B cell (primary cell): ENCODE measurements at regions not wholly inside any gene's neighbourhood (a gene's known extent, or its start where the extent isn't known, plus 50 kb on each side); places are given as distances from the start of the nearest gene placed in this dataset.

Experiments used
- ATAC-seq: fragments of 200-7000 bp; cut with Tn5 transposase; one replicate; pipeline ENCODE4 v1.10.0; 2021; ENCODE audit warnings: low read depth, mild to moderate bottlenecking, moderate number of reproducible peaks, moderate library complexity
- CTCF ChIA-PET: fragments of 350-600 bp; sonication (Branson Sonifier 250); formaldehyde crosslinking; loops from one replicate; lab custom pipeline; 2021; ENCODE audit warnings: antibody characterized with exemption, inconsistent platforms; lab: Charles Lee
- POLR2A ChIA-PET: fragments of 350-600 bp; sonication (Branson Sonifier 250); formaldehyde crosslinking; loops from one replicate; lab custom pipeline; 2021; ENCODE audit warnings: antibody characterized with exemption; lab: Charles Lee
- DNase-seq: peaks from one replicate; pipeline ENCODE4 v3.0.0; 2013
- H2AFZ ChIP-seq: 2 replicates; pipeline ENCODE4 v1.6.1; 2012; ENCODE audit warnings: mild to moderate bottlenecking, low read depth, low read length; ENCODE audit not compliant: insufficient read depth, poor library complexity, severe bottlenecking
- H3K27ac ChIP-seq, 2 donors: 1 replicate in 1 of 2; 2 replicates in 1 of 2; pipeline ENCODE4 v1.5.1; 2012 to 2013; ENCODE audit warnings: low read length in 2 of 2, mild to moderate bottlenecking in 2 of 2, moderate library complexity in 1 of 2
- H3K27me3 ChIP-seq, 4 experiments: fragments of 200-600 bp in 1 of 4; sonication (generic) in 1 of 4; replicated peaks in 1 of 4; 1 replicate in 2 of 4; 2 replicates in 2 of 4; pipeline versions ENCODE4 v1.6.1 to v1.7.0; 2013 to 2016; ENCODE audit warnings: low read length in 3 of 4, mild to moderate bottlenecking in 2 of 4, mixed read lengths in 1 of 4, moderate library complexity in 1 of 4; ENCODE audit not compliant: insufficient read depth in 4 of 4, control insufficient read depth in 3 of 4; ENCODE audit errors: control extremely low read depth in 1 of 4
- H3K36me3 ChIP-seq, 2 experiments: replicated peaks in 1 of 2; 1 replicate in 1 of 2; 2 replicates in 1 of 2; pipeline versions ENCODE4 v1.6.1 to v1.7.1; 2013; ENCODE audit warnings: low read length in 1 of 2; ENCODE audit not compliant: insufficient read depth in 2 of 2, control insufficient read depth in 1 of 2; ENCODE audit errors: control extremely low read depth in 1 of 2, extremely low read depth in 1 of 2
- H3K4me1 ChIP-seq, 2 donors: fragments of 200-600 bp in 1 of 2; sonication (generic) in 1 of 2; 1 replicate in 1 of 2; 2 replicates in 1 of 2; pipeline versions ENCODE4 v1.5.1 to v1.6.1; 2013 to 2017; ENCODE audit warnings: low read length in 2 of 2; ENCODE audit not compliant: control insufficient read depth in 2 of 2, insufficient read depth in 2 of 2
- H3K4me2 ChIP-seq: replicated peaks from 2 replicates; pipeline ENCODE3; 2012; ENCODE audit warnings: mild to moderate bottlenecking, low read depth, low read length; ENCODE audit not compliant: poor library complexity, severe bottlenecking
- H3K4me3 ChIP-seq, 5 experiments: fragments of 200-600 bp in 1 of 5; sonication (generic) in 1 of 5; 1 replicate in 3 of 5; 2 replicates in 2 of 5; pipeline versions ENCODE4 v1.5.1 to v1.7.0; 2011 to 2016; ENCODE audit warnings: low read length in 4 of 5, mild to moderate bottlenecking in 4 of 5, low read depth in 2 of 5, control low read depth in 1 of 5, moderate library complexity in 1 of 5; ENCODE audit not compliant: insufficient read depth in 1 of 5; ENCODE audit errors: control extremely low read depth in 1 of 5, extremely low read depth in 1 of 5
- H3K79me2 ChIP-seq: fragments of 200-600 bp; sonication (generic); one replicate; pipeline ENCODE4 v1.6.0; 2016; ENCODE audit warnings: low read length; ENCODE audit not compliant: control insufficient read depth, insufficient read depth
- H3K9ac ChIP-seq: fragments of 200-600 bp; sonication (generic); 2 replicates; pipeline ENCODE4 v1.6.1; 2017; ENCODE audit warnings: mild to moderate bottlenecking, low read length, moderate library complexity
- H3K9me3 ChIP-seq, 3 donors: one replicate each; pipeline versions ENCODE4 v1.6.1 to v1.7.1; 2013; ENCODE audit warnings: low read length in 2 of 3; ENCODE audit not compliant: control insufficient read depth in 2 of 3, insufficient read depth in 1 of 3; ENCODE audit errors: control extremely low read depth in 1 of 3
- H4K20me1 ChIP-seq: 2 replicates; pipeline ENCODE4 v1.6.0; 2012; ENCODE audit warnings: mild to moderate bottlenecking, low read length; ENCODE audit not compliant: insufficient read depth, control insufficient read depth, poor library complexity, severe bottlenecking
- H3K27ac Mint-ChIP-seq: one replicate; pipeline ENCODE4 v1.8.0; 2021; ENCODE audit warnings: mixed read lengths
- H3K27me3 Mint-ChIP-seq: one replicate; pipeline ENCODE4 v1.8.0; 2021; ENCODE audit warnings: mixed read lengths
- H3K4me1 Mint-ChIP-seq: one replicate; pipeline ENCODE4 v1.8.0; 2021; ENCODE audit warnings: mixed read lengths
- H3K4me3 Mint-ChIP-seq: one replicate; pipeline ENCODE4 v1.8.0; 2021; ENCODE audit warnings: mixed read lengths
- H3K9me3 Mint-ChIP-seq: one replicate; pipeline ENCODE4 v1.8.0; 2022; ENCODE audit warnings: mixed read lengths; ENCODE audit not compliant: insufficient read depth
- EZH2 ChIP-seq: IDR thresholded peaks from 2 replicates; pipeline ENCODE4 v1.6.1; 2012; ENCODE audit warnings: borderline replicate concordance, low read depth, mild to moderate bottlenecking, moderate library complexity, low read length; ENCODE audit not compliant: insufficient read depth, poor library complexity, severe bottlenecking
- WGBS: methylation state at CpG from one replicate; pipeline ENCODE4 v1.1.5; 2013; ENCODE audit warnings: missing lambda C conversion rate; ENCODE audit not compliant: insufficient coverage; 5-methylcytosine and 5-hydroxymethylcytosine counted together
- intact Hi-C: fragments of 100-400 bp; cut with micrococcal nuclease; formaldehyde crosslinking; loops from one replicate; pipeline ENCODE4 v1.10.0; 2022
- TF ChIP-seq, protein P1 (sequence below): fragments of 200-600 bp; IDR thresholded peaks from one replicate; pipeline ENCODE4 v1.8.0; 2022; ENCODE audit warnings: antibody characterized with exemption, mild to moderate bottlenecking

DNA sequence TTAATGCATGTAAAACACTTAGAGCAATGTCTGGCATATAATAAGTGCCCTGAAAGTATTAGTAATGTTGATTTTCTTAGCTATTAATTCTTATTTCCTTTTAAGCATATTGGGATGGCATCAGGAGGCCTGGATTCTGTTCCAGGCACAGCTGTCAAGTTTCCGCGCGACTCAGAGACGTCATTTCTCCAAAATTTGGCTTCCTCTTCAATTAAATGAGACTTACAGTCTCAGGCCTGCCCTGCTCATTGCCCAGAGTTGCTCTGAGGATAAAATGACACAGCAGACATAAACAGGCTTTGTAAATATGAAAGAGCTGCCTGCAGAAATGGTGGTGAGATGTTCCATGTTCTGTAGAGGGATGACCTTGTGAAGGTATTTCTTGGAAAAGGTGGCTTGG, 159.8 kb upstream of the GLRA1 start:
- H3K36me3 ChIP-seq = no peaks in the 10 kb centered on the region
- H4K20me1 ChIP-seq = no peaks in the 10 kb centered on the region
- CTCF ChIA-PET = interaction anchor here (0.8 kb wide), 1 partner anchor 8 kb away, joined by 3 read pairs; no protein-coding TSS in a partner anchor
- POLR2A ChIA-PET = no interaction called here
- H3K4me3 ChIP-seq = no peak overlapping the region
- no peak overlapping the region for H3K27ac ChIP-seq
- DNase-seq (no peak), ATAC-seq (no peak)
- Mint-ChIP-seq H3K27ac (no peak overlapping the region), H3K4me1 (no peaks in the 10 kb centered on the region), H3K4me3 (no peak overlapping the region), H3K27me3 (peaks cover 8% of the 10 kb centered on the region), H3K9me3 (no peaks in the 10 kb centered on the region)
- H3K9ac ChIP-seq = no peak overlapping the region
- H3K79me2 ChIP-seq = no peaks in the 10 kb centered on the region
- H3K4me1 ChIP-seq = no peaks in the 10 kb centered on the region
- no peak overlapping the region for H2AFZ ChIP-seq
- no peaks in the 10 kb centered on the region for H3K9me3 ChIP-seq
- TF ChIP-seq, protein P1, sequence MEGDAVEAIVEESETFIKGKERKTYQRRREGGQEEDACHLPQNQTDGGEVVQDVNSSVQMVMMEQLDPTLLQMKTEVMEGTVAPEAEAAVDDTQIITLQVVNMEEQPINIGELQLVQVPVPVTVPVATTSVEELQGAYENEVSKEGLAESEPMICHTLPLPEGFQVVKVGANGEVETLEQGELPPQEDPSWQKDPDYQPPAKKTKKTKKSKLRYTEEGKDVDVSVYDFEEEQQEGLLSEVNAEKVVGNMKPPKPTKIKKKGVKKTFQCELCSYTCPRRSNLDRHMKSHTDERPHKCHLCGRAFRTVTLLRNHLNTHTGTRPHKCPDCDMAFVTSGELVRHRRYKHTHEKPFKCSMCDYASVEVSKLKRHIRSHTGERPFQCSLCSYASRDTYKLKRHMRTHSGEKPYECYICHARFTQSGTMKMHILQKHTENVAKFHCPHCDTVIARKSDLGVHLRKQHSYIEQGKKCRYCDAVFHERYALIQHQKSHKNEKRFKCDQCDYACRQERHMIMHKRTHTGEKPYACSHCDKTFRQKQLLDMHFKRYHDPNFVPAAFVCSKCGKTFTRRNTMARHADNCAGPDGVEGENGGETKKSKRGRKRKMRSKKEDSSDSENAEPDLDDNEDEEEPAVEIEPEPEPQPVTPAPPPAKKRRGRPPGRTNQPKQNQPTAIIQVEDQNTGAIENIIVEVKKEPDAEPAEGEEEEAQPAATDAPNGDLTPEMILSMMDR = no peak
- no peak overlapping the region for H3K4me2 ChIP-seq
- WGBS = no CpG with 5 or more reads among the region's 4 CpGs
- intact Hi-C loops = no loop called here
- peaks cover 0 to 4% (median 0%) of the 10 kb centered on the region in 4 experiments for H3K27me3 ChIP-seq

DNA sequence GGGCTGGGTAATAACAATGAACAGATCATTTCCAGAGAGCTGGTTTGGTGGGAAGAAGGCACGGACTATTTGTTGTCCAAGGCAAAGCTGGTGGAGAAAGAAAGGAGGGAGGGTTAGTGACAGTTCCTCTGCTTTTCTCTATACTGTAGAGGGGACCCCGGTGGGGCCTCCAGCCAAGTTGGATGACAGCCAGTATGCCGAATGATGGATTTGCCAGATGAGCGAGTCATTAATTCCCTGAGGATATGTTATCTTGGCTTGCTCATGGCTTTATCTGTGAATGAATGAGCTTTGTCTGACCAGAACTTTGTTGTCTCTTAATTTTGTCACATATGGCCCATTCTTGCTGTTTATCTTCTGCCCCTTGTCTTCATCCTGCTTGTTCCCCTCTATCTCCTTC, 158.6 kb upstream of the GLRA1 start:
- no peaks in the 10 kb centered on the region for H4K20me1 ChIP-seq
- no peaks in the 10 kb centered on the region for H3K36me3 ChIP-seq
- no peak overlapping the region for H3K4me2 ChIP-seq
- H2AFZ ChIP-seq = no peak overlapping the region
- peaks cover 5% of the 10 kb centered on the region for H3K27me3 Mint-ChIP-seq
- CTCF ChIA-PET = no interaction called here
- POLR2A ChIA-PET = no interaction called here
- WGBS = 93% methylated on average over 4 of the region's 4 CpGs
- DNase-seq (no peak), ATAC-seq (no peak)
- H3K9me3 ChIP-seq = no peaks in the 10 kb centered on the region
- H3K9ac ChIP-seq = no peak overlapping the region
- no peak overlapping the region for H3K4me3 ChIP-seq
- no peak overlapping the region for H3K27ac ChIP-seq
- TF ChIP-seq, protein P1 = no peak
- no peak for TF ChIP-seq EZH2
- H3K27ac Mint-ChIP-seq = no peak overlapping the region
- H3K4me1 ChIP-seq = no peaks in the 10 kb centered on the region
- peaks cover 0 to 4% (median 0%) of the 10 kb centered on the region in 4 experiments for H3K27me3 ChIP-seq
- intact Hi-C loops = no loop called here
- no peaks in the 10 kb centered on the region for H3K79me2 ChIP-seq
- H3K4me1 Mint-ChIP-seq = no peaks in the 10 kb centered on the region
- H3K4me3 Mint-ChIP-seq = no peak overlapping the region
- H3K9me3 Mint-ChIP-seq = no peaks in the 10 kb centered on the region
